ENCODE measurements at regions not wholly inside any gene's neighbourhood (a gene's known extent, or its start where the extent isn't known, plus 50 kb on each side); places are given as distances from the start of the nearest gene placed in this dataset.
"Not testable (repeated sequence)": the region's sequence is repeated elsewhere in the genome, so short reads cannot be mapped to it uniquely, and the experiment has no call there.

DNA sequence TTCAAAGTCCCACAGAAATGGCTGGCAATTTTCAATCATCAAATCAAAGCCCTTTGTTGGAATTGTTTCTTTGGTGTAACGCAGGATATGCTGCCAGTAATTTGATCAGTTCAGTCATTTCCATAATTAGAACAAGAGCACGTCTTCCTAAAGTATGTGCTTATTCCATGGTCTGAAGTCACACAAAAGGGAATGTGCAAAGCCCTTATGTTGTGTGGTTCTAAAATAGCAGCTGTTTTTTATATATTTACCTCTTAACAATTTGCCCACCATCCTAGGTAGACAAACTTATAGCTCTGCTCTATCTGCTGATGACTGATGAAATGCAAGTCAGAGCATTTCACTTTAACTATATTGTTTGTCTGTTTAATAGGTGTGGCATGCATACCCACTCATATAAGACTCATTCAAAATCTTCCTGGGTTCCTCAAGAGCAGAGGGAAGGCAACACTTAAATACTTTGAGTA is 176.1 kb upstream of the SLC38A2 start:
- DNase-seq (ENCODE audit: low read depth, low spot score): no peak

DNA sequence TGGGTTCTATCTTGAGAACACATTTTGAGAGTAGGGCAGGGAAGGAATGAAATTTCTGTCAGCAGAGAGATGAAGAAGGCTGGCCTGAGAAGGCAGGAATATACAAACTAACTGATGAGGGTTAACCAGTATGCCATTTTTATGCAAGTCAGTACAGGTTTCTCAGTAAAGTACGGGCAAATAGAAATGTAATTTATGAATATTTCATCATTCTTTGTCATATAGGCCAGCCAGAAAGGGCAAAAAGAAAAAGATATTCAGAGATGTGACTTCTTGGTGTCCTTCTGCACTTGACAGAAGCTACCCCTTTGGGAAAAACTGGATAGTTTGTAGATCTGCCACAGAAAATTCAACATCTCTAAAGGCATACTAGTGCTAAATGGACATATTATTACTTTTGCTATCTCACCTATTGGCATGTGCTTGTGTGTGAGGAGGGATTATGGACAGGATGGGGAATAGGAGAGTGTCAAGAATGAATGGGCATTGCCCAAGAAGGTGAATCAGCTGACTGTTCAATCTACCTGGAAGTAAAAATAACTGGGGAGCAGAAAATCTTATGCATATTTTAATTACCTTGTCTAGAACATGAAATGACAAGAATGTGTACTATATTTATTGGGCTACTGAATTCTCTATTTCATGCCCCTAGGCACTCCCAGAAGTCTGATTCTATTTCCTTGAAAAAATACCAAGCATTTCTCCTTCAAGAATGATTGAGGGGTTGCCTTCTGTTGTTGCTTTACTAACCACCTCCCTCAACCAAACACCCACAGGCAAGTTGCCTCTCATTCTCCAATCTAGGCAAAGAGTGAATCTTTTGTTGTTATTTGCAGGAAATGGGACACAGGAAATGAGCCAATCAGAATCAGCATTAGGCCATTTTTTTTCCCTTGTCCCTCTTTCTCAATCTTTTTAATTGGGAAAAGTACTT is 175.1 kb upstream of the SLC38A2 start:
- no peak for DNase-seq (ENCODE audit: low read depth, low spot score)

DNA sequence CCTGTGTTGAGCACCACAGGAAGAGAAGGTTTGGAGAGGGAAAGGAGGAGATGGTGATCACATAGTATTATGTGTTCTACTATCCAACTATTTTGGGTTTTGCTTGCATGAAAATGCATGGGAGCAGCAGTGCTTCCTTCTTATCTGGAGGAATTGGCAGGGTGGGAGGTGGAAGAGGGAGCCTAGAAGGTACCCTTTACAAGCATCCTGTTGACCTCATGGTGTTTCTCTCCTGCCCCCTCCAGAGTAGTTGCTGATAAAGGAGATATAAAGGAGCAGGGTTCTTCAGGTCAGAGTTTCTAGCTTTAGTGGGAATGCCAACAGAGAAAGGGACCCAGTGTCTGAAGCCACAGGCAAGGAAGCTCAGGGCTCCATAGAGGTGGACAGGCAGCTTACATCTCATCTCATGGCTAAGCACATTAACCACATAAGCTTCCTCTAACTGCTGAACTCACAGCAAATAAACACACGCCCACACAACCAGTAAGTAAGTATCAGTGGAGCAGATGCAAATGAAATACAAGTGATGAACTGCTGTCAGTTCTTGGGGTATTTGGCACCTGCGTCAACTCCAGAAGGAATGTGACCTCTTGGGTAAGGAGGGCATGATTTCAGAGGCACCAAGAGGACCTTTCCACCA is 174.2 kb upstream of the SLC38A2 start:
- DNase-seq (ENCODE audit: low read depth, low spot score): no peak

DNA sequence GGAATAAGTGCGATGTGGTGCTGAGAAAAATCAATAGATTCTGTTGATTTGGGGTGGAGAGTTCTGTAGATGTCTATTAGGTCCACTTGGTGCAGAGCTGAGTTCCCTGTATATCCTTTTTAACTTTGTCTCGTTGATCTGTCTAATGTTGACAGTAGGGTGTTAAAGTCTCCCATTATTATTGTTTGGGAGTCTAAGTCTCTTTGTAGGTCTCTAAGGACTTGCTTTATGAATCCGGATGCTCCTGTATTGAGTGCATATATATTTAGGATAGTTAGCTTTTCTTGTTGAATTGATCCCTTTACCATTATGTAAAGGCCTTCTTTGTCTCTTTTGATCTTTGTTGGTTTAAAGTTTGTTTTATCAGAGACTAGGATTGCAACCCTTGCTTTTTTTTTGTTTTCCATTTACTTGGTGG is 170.8 kb upstream of the SLC38A2 start:
- DNase-seq (ENCODE audit: low read depth, low spot score): not testable (repeated sequence)

DNA sequence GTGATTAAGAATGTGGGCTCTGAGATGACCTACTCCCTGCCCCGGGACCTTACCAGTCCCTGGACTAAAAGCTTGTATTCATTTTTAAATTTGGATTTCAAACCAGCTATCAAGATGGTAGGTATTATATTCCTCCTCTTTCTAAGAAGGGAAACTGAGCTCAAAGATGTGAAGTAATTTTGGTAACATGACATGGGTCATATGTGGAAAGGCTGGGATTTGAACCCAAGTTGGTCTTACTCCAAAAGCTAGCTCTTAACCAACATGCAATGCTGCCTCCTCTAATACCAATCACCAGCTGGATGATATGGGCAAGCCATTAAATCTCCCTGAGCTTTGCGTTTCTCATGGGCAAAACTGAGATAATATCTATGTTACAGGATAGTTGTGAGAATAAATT is 166.4 kb upstream of the SLC38A2 start:
- DNase-seq (ENCODE audit: low read depth, low spot score): no peak

DNA sequence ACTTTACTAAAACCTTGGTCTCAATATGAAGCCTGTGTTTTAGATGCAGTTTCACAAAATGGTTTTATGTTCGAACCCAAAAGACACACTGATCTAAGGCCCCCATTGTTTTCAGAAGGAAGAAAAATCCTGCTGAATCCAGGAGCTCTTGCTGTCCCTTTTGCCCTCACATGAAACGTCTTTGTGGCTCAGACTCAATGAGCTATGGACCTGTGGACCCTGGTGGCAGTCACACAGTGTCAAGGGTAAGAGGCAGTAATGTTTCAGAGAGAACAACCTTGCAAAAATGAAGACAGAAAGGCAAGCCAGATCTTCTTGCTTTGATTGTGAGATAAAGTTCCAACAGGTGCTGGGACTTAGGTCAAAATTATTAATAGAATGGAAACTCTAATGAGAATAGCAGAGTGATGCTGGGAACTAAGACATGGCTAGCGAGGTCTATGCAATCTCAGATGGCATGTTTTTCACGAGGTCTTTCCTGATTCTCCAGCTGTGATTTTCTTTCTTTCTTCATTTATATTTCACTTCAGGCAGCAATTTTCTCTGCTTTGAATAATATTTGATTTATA is 164.9 kb upstream of the SLC38A2 start:
- DNase-seq (ENCODE audit: low read depth, low spot score): no peak

DNA sequence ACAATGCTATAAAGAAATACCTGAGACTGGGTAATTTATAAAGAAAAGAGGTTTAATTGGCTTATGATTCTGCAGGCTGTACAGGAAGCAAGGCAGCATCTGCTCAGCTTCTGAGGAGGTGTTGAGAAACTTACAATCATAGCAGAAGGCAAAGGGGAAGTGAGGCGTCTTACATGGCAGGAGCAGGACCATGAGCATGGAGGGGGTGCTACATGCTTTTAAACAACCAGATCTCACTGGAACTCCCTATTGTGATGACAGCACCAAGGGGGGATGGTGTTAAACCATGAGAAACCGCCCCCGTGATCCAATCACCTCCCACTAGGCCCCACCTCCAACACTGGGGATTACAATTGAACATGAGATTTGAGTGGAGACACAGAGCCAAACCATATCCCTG is 163.7 kb upstream of the SLC38A2 start:
- DNase-seq (ENCODE audit: low read depth, low spot score): not testable (repeated sequence)

DNA sequence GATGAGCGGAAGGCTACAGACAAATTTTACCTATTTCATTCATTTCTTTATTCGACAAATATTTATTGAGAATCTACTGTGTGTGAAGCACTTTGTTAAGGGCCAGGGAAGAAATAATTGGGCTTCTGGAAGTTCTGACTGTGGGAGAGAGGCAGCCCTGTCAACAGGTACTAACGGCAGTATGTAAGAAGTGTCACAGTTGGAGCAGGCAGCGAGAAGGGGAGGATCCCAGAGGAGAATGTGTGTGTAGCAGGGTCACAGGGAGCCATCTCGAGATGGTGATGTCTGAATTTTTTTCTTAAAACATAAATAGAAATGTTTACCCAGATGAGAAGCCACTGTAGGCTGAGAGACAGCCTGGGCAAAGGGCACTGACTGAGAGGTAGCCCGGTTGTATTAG is 163.3 kb upstream of the SLC38A2 start:
- no peak for DNase-seq (ENCODE audit: low read depth, low spot score)

DNA sequence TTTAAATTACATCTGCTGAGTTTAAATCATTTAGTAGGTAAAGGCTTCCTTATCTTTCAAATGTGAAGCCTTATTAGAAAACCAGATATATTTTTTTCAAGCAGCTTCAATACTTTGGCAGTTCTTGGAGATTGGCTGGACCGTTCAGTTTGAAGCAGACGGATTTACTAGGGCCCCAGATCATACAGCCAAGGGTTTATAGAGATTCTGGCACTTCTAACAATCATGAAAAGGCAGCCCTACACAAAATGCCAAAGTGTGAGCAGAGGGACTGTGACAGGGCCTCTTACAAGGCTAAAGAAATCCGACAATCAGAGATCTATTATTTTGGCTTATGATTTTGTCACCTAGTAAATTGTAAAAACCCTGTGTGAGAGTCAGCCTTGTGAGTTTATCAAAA is 162.8 kb upstream of the SLC38A2 start:
- DNase-seq (ENCODE audit: low read depth, low spot score): no peak

DNA sequence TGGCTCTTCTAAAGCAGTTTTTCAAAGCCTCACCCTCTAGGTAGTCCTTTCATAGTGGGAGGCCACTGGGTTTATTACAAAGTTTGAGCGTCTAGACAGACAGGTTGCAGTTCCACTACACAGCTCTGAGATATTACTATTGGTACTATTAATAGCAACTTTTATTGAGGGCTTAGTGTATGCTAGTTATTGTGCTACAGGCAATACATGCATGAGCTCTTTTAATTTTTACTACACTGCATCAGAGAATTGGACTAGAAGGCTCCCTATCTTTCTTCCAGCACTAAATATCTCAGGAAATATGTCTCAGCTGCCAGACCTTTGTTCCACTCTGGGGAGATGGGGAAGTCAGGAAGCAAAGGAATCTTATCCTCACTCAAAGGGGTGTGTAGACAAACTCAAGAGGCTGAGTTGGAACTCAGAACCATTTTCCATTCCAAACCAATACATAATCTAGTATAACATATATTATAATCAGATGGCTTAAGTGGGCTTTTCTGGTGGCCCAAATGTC is 161.8 kb upstream of the SLC38A2 start:
- no peak for DNase-seq (ENCODE audit: low read depth, low spot score)

DNA sequence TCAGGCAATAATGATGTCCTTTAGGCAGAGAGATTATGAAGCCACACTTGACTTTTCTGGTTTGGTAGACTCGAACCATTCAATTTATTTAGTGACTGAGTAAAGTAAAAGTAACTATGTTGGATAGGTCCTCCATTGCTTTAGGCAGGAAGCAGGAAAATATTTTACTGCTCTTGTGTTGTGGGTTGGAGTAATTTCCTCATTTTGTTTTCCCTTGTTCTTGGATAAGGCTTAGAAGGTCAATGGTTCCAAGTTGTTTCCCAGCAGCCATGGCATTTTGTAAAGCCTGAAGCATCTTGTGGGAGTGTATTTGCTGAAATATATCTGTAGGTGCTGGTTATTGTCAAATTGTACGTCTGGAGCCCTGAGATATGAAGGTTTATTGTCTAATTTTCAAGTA is 161.2 kb upstream of the SLC38A2 start:
- no peak for DNase-seq (ENCODE audit: low read depth, low spot score)

DNA sequence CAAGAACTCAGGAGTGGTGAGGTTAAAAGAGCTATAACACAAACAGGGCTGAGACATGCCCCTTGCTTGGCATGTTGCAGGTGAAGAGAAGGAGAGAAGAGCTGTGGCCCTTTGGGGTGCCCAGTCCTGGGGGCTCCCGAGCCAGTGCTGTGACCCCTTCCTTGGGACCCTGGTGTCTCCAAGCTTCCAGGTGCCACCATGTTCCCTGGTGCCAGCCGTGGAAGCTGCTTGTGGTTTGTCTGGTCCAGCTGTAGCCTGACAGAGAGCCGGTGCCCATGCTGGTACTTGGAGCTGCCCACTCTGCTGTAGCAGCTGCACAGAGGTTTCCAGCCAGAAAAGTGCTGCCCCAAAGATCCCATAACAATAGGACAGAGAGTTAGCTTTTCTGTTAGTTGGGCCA is 159.2 kb upstream of the SLC38A2 start:
- no peak for DNase-seq (ENCODE audit: low read depth, low spot score)

DNA sequence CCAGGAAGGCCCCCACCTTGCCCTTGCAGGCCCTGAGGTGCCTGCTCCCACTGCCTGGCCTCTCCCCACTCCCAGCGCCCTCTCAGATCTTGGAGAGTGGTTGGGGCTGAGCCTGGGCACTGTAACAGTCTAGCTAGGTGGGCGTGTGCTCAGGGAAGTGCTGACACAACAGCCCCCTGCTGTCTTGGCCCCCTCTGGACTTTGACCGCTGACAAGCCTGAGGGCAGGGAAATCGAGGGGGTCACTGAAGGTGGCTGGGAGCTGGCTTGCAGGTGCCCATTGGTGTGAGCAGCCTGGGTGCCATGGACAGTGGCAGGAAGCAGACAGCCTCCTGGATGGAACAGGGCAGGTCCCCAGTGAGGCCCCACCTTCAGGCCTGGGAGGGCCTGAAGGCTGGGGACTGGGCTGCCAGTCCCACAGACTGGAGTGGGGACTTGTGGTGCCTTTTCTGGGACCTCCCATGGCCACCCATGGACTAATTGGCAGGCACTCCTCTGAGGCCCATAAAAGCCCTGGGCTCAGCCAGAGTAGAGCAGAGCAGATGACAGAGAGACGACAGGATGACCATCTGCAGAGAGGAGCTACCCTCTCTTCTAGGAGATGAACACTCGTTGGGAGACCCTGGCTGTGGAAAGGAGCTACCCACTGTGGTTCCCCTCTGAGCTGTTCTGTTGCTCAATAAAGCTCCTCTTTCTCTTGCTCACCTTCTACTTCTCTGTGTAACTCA is 158.6 kb upstream of the SLC38A2 start:
- no peak for DNase-seq (ENCODE audit: low read depth, low spot score)

DNA sequence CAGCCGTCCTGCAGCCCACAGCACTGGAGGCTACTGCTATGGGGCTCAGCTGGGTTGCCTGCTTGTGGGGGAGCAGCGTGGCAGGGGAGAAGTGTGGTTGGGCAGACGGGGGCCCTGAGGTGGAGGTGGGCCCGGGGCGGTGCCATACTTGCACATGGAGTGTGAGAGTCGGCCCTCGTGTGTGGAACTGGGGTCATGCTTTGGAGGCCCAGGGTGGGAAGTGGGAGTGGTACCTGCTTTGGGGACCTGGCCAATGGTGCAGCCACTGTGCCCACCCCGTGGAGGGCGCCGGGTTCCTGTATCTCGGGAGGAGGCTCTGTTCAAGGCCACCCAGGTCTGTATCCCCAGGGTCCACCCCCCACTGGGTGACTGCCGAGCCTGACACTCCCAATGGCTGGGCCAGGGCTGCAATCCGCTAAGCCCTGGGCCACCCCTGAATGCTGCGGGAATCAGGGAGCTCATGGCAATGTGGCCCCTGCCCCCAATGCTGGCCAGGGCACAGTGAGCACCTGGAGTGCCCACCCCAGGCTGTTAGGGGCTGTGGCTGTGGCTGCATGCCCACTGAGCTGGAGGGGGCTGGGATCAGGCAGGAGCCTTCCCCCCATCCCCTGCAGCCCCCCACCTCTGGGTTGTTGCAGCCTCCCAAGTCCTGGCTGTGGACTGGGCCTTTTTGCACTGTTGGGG is 157.9 kb upstream of the SLC38A2 start:
- DNase-seq (ENCODE audit: low read depth, low spot score): no peak

DNA sequence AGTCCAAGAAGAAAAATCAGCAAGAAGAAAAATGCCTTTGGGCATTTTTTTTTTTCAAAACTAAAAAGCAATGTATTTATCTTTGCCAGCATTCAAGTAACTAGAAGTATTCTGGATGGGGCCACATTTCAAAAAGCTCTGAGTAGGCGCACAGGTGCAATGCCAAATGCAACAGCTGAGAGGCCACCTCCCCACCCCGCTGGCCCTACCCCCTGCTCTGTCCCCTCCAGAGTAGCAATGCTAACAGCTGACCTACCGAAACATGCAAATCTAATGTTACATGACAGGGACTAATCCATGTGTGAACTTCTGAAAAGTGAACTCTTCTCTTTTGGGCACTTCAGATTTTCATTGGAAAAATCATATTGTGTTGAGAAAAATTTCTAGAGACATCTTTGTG is 153.7 kb upstream of the SLC38A2 start:
- no peak for DNase-seq (ENCODE audit: low read depth, low spot score)

DNA sequence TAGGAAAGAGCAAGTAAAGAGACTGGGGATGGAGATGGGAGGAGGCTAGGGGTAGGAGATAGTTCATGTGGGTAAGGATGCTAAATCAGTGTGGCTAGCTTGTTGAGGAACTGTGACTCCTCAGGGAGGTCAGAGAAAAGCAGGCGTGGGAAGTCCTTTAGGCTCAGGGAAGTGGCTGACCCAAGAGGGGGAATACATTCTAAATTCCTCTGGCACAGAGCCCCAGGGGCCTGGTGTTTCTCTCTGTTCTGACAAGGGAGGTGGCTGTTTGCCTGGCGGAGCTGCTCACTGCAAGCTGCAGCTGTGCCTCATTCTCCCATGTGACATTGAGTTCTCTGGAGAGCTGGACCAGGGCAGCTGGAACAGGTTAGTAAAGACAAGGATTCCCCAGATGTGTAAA is 152.2 kb upstream of the SLC38A2 start:
- no peak for DNase-seq (ENCODE audit: low read depth, low spot score)

DNA sequence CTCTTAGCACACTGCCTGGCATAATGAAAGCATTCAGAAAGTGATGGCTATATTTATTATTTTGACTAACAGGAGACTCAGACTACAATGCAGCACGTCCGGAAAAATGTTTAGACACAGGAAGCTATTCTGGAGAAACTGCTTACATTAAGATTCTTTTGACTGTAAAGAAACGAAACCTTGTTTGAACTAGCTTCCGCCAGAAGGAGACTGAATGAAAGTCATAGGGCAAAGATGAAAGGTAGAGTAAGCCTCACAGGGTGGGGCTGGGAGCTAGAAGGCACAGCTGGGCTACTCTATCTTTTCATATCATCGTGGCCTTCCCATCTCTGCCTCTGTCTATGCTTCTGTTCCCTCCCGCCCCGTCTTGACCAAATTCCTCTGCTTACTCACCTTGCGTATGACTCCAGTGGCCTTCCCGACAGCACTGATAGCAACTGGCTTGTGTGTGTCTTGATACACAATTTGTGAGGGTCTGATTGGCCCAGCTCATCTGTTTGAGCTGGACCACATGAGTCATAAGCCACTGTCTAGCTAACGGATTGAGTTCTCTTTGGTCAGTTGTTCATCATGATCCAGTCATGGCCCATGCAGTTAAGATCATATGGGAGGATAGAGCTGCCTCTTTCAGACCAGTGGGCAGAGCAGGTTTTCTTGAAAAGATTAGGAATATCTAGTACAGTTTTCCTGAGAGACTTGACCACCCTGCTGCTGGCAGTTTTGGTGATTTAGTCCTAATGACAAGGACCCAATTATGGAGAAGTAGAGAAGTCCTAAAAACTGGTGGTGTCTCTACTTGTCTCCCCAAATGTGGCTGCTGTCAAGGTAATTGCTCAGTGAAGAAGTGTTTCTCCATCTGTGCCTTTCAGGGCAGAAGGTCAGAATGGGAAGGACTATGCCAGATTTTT is 151.5 kb upstream of the SLC38A2 start:
- no peak for DNase-seq (ENCODE audit: low read depth, low spot score)

DNA sequence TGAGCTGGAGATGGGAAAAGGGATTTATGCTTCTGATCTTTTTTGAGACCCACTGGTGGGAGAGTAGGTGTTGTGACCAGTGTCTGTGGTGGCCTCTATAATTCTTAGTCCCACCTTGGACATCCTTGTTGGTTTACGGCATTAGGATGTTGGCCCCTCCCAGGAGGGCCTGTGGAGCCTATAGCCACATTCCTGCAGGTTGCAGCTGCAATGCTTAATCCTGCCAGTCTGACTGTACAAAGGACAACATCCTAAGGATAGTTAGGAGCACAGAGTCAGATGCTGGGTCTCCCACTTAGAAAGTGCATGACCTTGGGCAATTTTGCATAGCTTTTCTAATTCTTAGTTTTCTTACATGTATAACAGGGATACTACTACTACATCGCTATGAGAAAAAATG is 150.9 kb upstream of the SLC38A2 start:
- DNase-seq (ENCODE audit: low read depth, low spot score): no peak

DNA sequence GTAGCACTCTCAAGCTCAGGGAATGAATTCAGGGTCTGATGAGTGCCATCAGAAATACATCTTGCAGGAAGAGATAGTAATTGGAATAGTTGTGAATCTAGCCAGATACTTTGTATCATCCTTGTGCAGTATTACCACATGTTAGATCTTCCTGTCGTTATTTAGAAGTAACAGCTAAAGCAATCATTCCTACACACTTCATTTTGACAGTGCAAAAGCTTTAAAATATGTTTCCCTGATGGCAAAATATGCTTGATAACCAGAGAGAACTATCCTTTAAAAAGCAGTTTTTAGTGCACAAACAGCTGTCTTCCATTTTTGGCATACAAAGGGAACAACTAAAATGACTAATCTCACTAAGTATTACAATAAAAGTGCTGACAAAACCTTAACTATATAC is 149.5 kb upstream of the SLC38A2 start:
- no peak for DNase-seq (ENCODE audit: low read depth, low spot score)

DNA sequence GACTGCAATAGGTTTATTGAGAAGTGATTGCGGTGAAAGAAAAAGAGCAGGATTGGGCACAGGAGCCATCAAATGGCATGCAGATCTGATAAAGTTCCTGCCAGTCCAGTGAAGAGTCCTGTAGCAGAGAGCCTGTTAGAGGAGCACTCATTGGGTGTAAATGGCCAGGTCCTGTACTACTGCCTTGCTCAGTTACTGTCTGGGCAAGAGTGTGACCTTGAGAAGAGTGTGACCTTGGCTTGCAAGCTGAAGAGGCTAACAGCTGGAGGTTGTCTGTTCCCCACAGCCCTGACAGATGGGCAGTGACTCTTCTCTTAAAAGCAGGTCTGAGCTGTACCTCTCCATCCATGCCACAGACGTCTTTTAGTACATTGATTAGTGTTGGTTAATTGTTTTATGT is 148.6 kb upstream of the SLC38A2 start:
- DNase-seq (ENCODE audit: low read depth, low spot score): no peak

All from smooth muscle cell of the brain vasculature (primary cell).